ENCODE measurements at regions not wholly inside any gene's neighbourhood (a gene's known extent, or its start where the extent isn't known, plus 50 kb on each side); places are given as distances from the start of the nearest gene placed in this dataset.

- TF ChIP-seq CTCF (IDR thresholded peaks at IDR 0.05; ENCODE audit: insufficient read depth, low read length, severe bottlenecking): no peak
- Histone ChIP-seq H3K4me3 (ENCODE audit: low read depth, low read length) (no peak overlapping the region), H3K36me3 (ENCODE audit: control insufficient read depth, insufficient read depth, low read length) (no peaks in the 10 kb centered on the region), H3K27me3 (ENCODE audit: control insufficient read depth, insufficient read depth, low read length) (no peaks in the 10 kb centered on the region)
- DNase-seq (ENCODE audit: low read depth) (no peak), FAIRE-seq (no peak)
Observed at GRCh38 chr14:62432955-62433354, 612.3 kb downstream of the KCNH5 start.

- TF ChIP-seq CTCF (IDR thresholded peaks at IDR 0.05; ENCODE audit: insufficient read depth, low read length, severe bottlenecking): no peak
- Histone ChIP-seq H3K4me3 (ENCODE audit: low read depth, low read length) (no peak overlapping the region), H3K36me3 (ENCODE audit: control insufficient read depth, insufficient read depth, low read length) (no peaks in the 10 kb centered on the region), H3K27me3 (ENCODE audit: control insufficient read depth, insufficient read depth, low read length) (no peaks in the 10 kb centered on the region)
- no peak for FAIRE-seq
- peak; percentile 48 for DNase-seq (ENCODE audit: low read depth)
Observed at GRCh38 chr14:62436261-62436660, 609.0 kb downstream of the KCNH5 start.

- Histone ChIP-seq H3K27me3 (ENCODE audit: control insufficient read depth, insufficient read depth, low read length) (no peaks in the 10 kb centered on the region), H3K4me3 (ENCODE audit: low read depth, low read length) (no peak overlapping the region), H3K36me3 (ENCODE audit: control insufficient read depth, insufficient read depth, low read length) (no peaks in the 10 kb centered on the region)
- FAIRE-seq (no peak), DNase-seq (ENCODE audit: low read depth) (no peak)
- TF ChIP-seq CTCF (IDR thresholded peaks at IDR 0.05; ENCODE audit: insufficient read depth, low read length, severe bottlenecking): no peak
Observed at GRCh38 chr14:62439210-62439609, 606.0 kb downstream of the KCNH5 start.

GRCh38 chr14:62443796-62444195 lies 601.5 kb downstream of the KCNH5 start:
- DNase-seq (ENCODE audit: low read depth) (peak; percentile 74), FAIRE-seq (no peak)
- Histone ChIP-seq H3K36me3 (ENCODE audit: control insufficient read depth, insufficient read depth, low read length) (no peaks in the 10 kb centered on the region), H3K27me3 (ENCODE audit: control insufficient read depth, insufficient read depth, low read length) (no peaks in the 10 kb centered on the region), H3K4me3 (ENCODE audit: low read depth, low read length) (no peak overlapping the region)
- TF ChIP-seq CTCF (IDR thresholded peaks at IDR 0.05; ENCODE audit: insufficient read depth, low read length, severe bottlenecking): no peak

- TF ChIP-seq CTCF (IDR thresholded peaks at IDR 0.05; ENCODE audit: insufficient read depth, low read length, severe bottlenecking): no peak
- DNase-seq (ENCODE audit: low read depth): no peak
- H3K4me3 ChIP-seq (ENCODE audit: low read depth, low read length): no peak overlapping the region
- H3K36me3 ChIP-seq (ENCODE audit: control insufficient read depth, insufficient read depth, low read length): no peaks in the 10 kb centered on the region
- H3K27me3 ChIP-seq (ENCODE audit: control insufficient read depth, insufficient read depth, low read length): no peaks in the 10 kb centered on the region
- no peak for FAIRE-seq
Observed at GRCh38 chr14:62445570-62445969, 599.7 kb downstream of the KCNH5 start.

- no peak overlapping the region for H3K4me3 ChIP-seq (ENCODE audit: low read depth, low read length)
- DNase-seq (ENCODE audit: low read depth): peak; percentile 10
- TF ChIP-seq CTCF (IDR thresholded peaks at IDR 0.05; ENCODE audit: insufficient read depth, low read length, severe bottlenecking): no peak
- H3K27me3 ChIP-seq (ENCODE audit: control insufficient read depth, insufficient read depth, low read length): no peaks in the 10 kb centered on the region
- H3K36me3 ChIP-seq (ENCODE audit: control insufficient read depth, insufficient read depth, low read length): no peaks in the 10 kb centered on the region
- no peak for FAIRE-seq
Observed at GRCh38 chr14:62451221-62451620, 594.0 kb downstream of the KCNH5 start.

Data from bronchial epithelial cell (primary cell).